HepG2 (cell line): ENCODE measurements at regions not wholly inside any gene's neighbourhood (a gene's known extent, or its start where the extent isn't known, plus 50 kb on each side); places are given as distances from the start of the nearest gene placed in this dataset.

Experiments used
- ATAC-seq: fragments of 200-7000 bp; cut with Tn5 transposase; 3 replicates; pipeline ENCODE4 v1.9.1; 2020; ENCODE audit warnings: mild to moderate bottlenecking, moderate library complexity
- BruUV-seq: library from RNA; stranded (reverse); fragments of 400-500 nt; replicated peaks from 2 replicates; lab custom pipeline; 2021; lab: Mats Ljungman, UMichigan
- CTCF ChIA-PET: fragments of 300-600 bp; formaldehyde crosslinking; extraction: SDS; loops from one replicate; lab custom pipeline; 2021; ENCODE audit warnings: low total read pairs, inconsistent platforms, low intra/inter-chr PET ratio; lab: Yijun Ruan, JAX
- POLR2A ChIA-PET: fragments of 350-600 bp; sonication (Branson Sonifier 250); formaldehyde crosslinking; loops from one replicate; lab custom pipeline; 2020; ENCODE audit warnings: antibody characterized with exemption, inconsistent platforms; lab: Yijun Ruan, JAX
- DNase-seq: peaks from one replicate; pipeline ENCODE4 v3.0.0-alpha.2; 2015; ENCODE audit warnings: low spot score
- FAIRE-seq: peaks from 3 replicates; lab custom pipeline; 2011; peaks lifted over from hg19 to GRCh38; lab: Jason Lieb, UNC
- H2AFZ ChIP-seq: one replicate; pipeline ENCODE4 v1.6.1; 2011; ENCODE audit warnings: low read length, inconsistent platforms
- H3K27ac ChIP-seq: fragments of 300-600 bp; 3 replicates; pipeline ENCODE4 v1.8.0; 2011; ENCODE audit warnings: mixed run types, mild to moderate bottlenecking, mixed read lengths, low read length, inconsistent platforms; ENCODE audit not compliant: insufficient read depth; ENCODE audit errors: extremely low read length
- H3K27me3 ChIP-seq, 2 experiments: fragments of 200-600 bp in 1 of 2; 2 replicates in 1 of 2; 3 replicates in 1 of 2; pipeline versions ENCODE4 v1.6.0 to v1.8.0; 2011; ENCODE audit warnings: low read length in 2 of 2, mild to moderate bottlenecking in 2 of 2, moderate library complexity in 2 of 2, inconsistent platforms in 1 of 2; ENCODE audit not compliant: insufficient read depth in 2 of 2, control insufficient read depth in 1 of 2
- H3K36me3 ChIP-seq, 2 experiments: fragments of 200-600 bp in 1 of 2; replicated peaks in 1 of 2; 2 replicates in 1 of 2; 3 replicates in 1 of 2; pipeline versions ENCODE4 v1.5.1 to v1.8.0; 2011; ENCODE audit warnings: low read length in 2 of 2, inconsistent platforms in 1 of 2; ENCODE audit not compliant: insufficient read depth in 2 of 2, control insufficient read depth in 1 of 2
- H3K4me1 ChIP-seq: 2 replicates; pipeline ENCODE4 v1.5.1; 2012; ENCODE audit warnings: low read length, inconsistent platforms; ENCODE audit not compliant: insufficient read depth
- H3K4me2 ChIP-seq: 2 replicates; pipeline ENCODE4 v1.6.0; 2011; ENCODE audit warnings: low read depth, low read length, inconsistent platforms
- H3K4me3 ChIP-seq, 3 experiments: fragments of 200-600 bp in 1 of 3; sonication (generic), shearing (Covaris generic) in 1 of 3; replicated peaks in 1 of 3; 2 replicates each; pipeline ENCODE4 v1.5.1; 2011 to 2016; ENCODE audit warnings: low read length in 3 of 3, inconsistent platforms in 2 of 3, low read depth in 2 of 3, mild to moderate bottlenecking in 2 of 3, control low read depth in 1 of 3, mixed read lengths in 1 of 3; ENCODE audit not compliant: insufficient read depth in 1 of 3
- H3K79me2 ChIP-seq: one replicate; pipeline ENCODE4 v1.6.1; 2011; ENCODE audit warnings: low read length, inconsistent platforms; ENCODE audit not compliant: insufficient read depth
- H3K9ac ChIP-seq: 2 replicates; pipeline ENCODE4 v1.6.0; 2011; ENCODE audit warnings: mild to moderate bottlenecking, low read depth, low read length, inconsistent platforms; ENCODE audit not compliant: insufficient read depth
- H3K9me3 ChIP-seq: 2 replicates; pipeline ENCODE4 v1.5.1; 2012; ENCODE audit warnings: mild to moderate bottlenecking, low read length
- H4K20me1 ChIP-seq: 2 replicates; pipeline ENCODE4 v1.6.0; 2011; ENCODE audit warnings: inconsistent platforms, mild to moderate bottlenecking, low read length, moderate library complexity; ENCODE audit not compliant: insufficient read depth
- DNMT3B ChIP-seq: conservative IDR thresholded peaks from 2 replicates; pipeline ENCODE4 v1.6.1; 2016; ENCODE audit warnings: missing biosample characterization, control low read depth
- DZIP1 ChIP-seq: sonication (generic); formaldehyde crosslinking; IDR thresholded peaks from 2 replicates; pipeline ENCODE4 v1.5.0; 2020; ENCODE audit warnings: mild to moderate bottlenecking, missing genetic modification reagents
- IKZF5 ChIP-seq: IDR thresholded peaks from 2 replicates; pipeline ENCODE4 v1.6.1; 2018; ENCODE audit warnings: missing genetic modification reagents, mild to moderate bottlenecking, missing compliant biosample characterization
- MED13 ChIP-seq: sonication (generic); formaldehyde crosslinking; IDR thresholded peaks from 2 replicates; pipeline ENCODE4 v1.5.0; 2020; ENCODE audit warnings: missing genetic modification reagents
- PHF5A ChIP-seq: IDR thresholded peaks from one replicate; pipeline ENCODE4 v1.6.1; 2018; ENCODE audit warnings: low read depth, missing genetic modification reagents; ENCODE audit not compliant: unreplicated experiment
- RERE ChIP-seq: IDR thresholded peaks from 2 replicates; pipeline ENCODE4 v1.6.1; 2016; ENCODE audit warnings: low read depth, missing genetic modification reagents, missing compliant biosample characterization
- TFAP4 ChIP-seq: sonication (generic); IDR thresholded peaks from 2 replicates; pipeline ENCODE4 v1.6.1; 2016; ENCODE audit warnings: low read depth, borderline replicate concordance
- ZBTB2 ChIP-seq: sonication (generic); formaldehyde crosslinking; IDR thresholded peaks from 2 replicates; pipeline ENCODE4 v1.8.0; 2022; ENCODE audit warnings: low read depth, missing genetic modification reagents
- ZNF367 ChIP-seq: sonication (generic); formaldehyde crosslinking; IDR thresholded peaks from 2 replicates; pipeline ENCODE4 v1.4.0; 2020; ENCODE audit warnings: missing genetic modification reagents, borderline replicate concordance
- ZNF432 ChIP-seq: sonication (generic); formaldehyde crosslinking; IDR thresholded peaks from 2 replicates; pipeline ENCODE4 v1.5.0; 2020; ENCODE audit warnings: missing genetic modification reagents, mild to moderate bottlenecking, borderline replicate concordance
- ZNF614 ChIP-seq: IDR thresholded peaks from 2 replicates; pipeline ENCODE4 v1.6.1; 2018; ENCODE audit warnings: missing biosample characterization, missing genetic modification reagents, inconsistent platforms, borderline replicate concordance
- ZNF761 ChIP-seq: sonication (generic); formaldehyde crosslinking; conservative IDR thresholded peaks from 2 replicates; pipeline ENCODE4 v1.4.0; 2020; ENCODE audit warnings: mild to moderate bottlenecking, missing genetic modification reagents
- ZNF839 ChIP-seq: sonication (generic); formaldehyde crosslinking; IDR thresholded peaks from 2 replicates; pipeline ENCODE4 v1.4.0; 2020; ENCODE audit warnings: missing genetic modification reagents, mild to moderate bottlenecking, borderline replicate concordance
- WGBS: methylation state at CpG from one replicate; pipeline ENCODE4 v1.1.6; 2017; ENCODE audit warnings: low lambda C conversion rate; 5-methylcytosine and 5-hydroxymethylcytosine counted together
- in situ Hi-C: cut with HindIII; loops from 2 replicates; pipeline ENCODE4 v1.10.0; 2017; ENCODE audit warnings: low pct_unique_long_range_greater_than_20kb; ENCODE audit not compliant: extremely low pct_ligation_motif_present
- intact Hi-C: fragments of 100-400 bp; cut with micrococcal nuclease; formaldehyde crosslinking; loops from one replicate; pipeline ENCODE4 v1.10.0; 2022; ENCODE audit not compliant: unreplicated experiment

DNA sequence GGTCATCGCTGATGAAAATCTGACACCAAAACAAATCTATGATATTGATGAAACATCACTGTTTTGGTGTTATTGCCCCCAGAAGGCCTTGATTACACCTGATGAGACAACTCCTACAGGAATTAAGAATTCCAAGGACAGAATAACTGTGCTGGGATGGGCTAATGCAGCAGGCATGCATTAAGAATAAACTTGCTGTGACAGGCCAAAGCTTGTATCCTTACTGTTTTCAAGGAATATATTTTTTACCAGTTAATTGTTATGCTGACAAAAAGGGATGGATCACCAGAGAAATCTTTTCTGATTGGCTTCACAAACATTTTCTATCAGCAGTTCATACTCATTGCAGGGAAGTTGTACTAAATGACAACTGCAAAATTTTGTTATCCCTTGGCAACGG, 278.2 kb downstream of the IKZF2 start:
- Histone ChIP-seq H3K4me1 (no peaks in the 10 kb centered on the region), H4K20me1 (no peaks in the 10 kb centered on the region), H2AFZ (no peak overlapping the region), H3K4me3 (no peak overlapping the region), H3K9ac (no peak overlapping the region), H3K27ac (no peak overlapping the region), H3K79me2 (no peaks in the 10 kb centered on the region), H3K36me3 (no peaks in the 10 kb centered on the region), H3K27me3 (no peaks in the 10 kb centered on the region), H3K9me3 (peaks cover 83% of the 10 kb centered on the region), H3K4me2 (no peak overlapping the region)
- WGBS: 0% methylated on average over 2 of the region's 2 CpGs
- no TSS peak for BruUV-seq
- intact Hi-C loops: no loop called here
- in situ Hi-C loops: no loop called here
- no peak for ATAC-seq
- ChIA-PET CTCF (no interaction called here), POLR2A (no interaction called here)
- no peak for DNase-seq
- no peak for FAIRE-seq
- TF ChIP-seq ZNF367 (CRISPR knock-in tag) (no peak), DZIP1 (no peak), ZNF839 (no peak), DNMT3B (CRISPR knock-in tag) (no peak), ZBTB2 (CRISPR knock-in tag) (no peak), RERE (no peak), PHF5A (no peak), IKZF5 (CRISPR knock-in tag) (no peak), ZNF432 (no peak), MED13 (no peak), ZNF614 (CRISPR knock-in tag) (no peak), TFAP4 (no peak), ZNF761 (no peak)
